Neural cell (in vitro differentiated cells): ENCODE measurements at regions not wholly inside any gene's neighbourhood (a gene's known extent, or its start where the extent isn't known, plus 50 kb on each side); places are given as distances from the start of the nearest gene placed in this dataset.

ENCODE experiments used
- H2AFZ ChIP-seq: fragments of 200-600, 300-800 bp; sonication (generic), shearing (Covaris generic); 2 replicates; pipeline ENCODE4 v1.6.0; 2014; ENCODE audit warnings: low read depth, mild to moderate bottlenecking, antibody characterized with exemption, low read length, moderate library complexity
- H3F3A ChIP-seq: fragments of 200-600 bp; shearing (Covaris generic); 2 replicates; pipeline ENCODE4 v1.6.1; 2016; ENCODE audit warnings: mild to moderate bottlenecking, moderate library complexity, mixed read lengths, antibody characterized with exemption, low read length; ENCODE audit not compliant: insufficient read depth, poor library complexity, severe bottlenecking
- H3K27ac ChIP-seq: fragments of 200-600, 300-800 bp; sonication (generic), shearing (Covaris generic); 2 replicates; pipeline ENCODE4 v1.5.1; 2014; ENCODE audit warnings: mild to moderate bottlenecking, low read length, moderate library complexity
- H3K27me3 ChIP-seq: fragments of 300-800, 200-600 bp; sonication (generic), shearing (Covaris generic); 2 replicates; pipeline ENCODE4 v1.6.0; 2014; ENCODE audit warnings: mild to moderate bottlenecking, low read depth, low read length, moderate library complexity; ENCODE audit not compliant: insufficient read depth
- H3K36me3 ChIP-seq: fragments of 300-800, 200-600 bp; sonication (generic), shearing (Covaris generic); 2 replicates; pipeline ENCODE4 v1.5.1; 2014; ENCODE audit warnings: mild to moderate bottlenecking, antibody characterized with exemption, low read length, moderate library complexity; ENCODE audit not compliant: insufficient read depth
- H3K4me2 ChIP-seq: fragments of 300-800, 200-600 bp; sonication (generic), shearing (Covaris generic); 2 replicates; pipeline ENCODE4 v1.6.0; 2014; ENCODE audit warnings: mild to moderate bottlenecking, low read length
- H3K4me3 ChIP-seq: fragments of 300-800, 200-600 bp; sonication (generic), shearing (Covaris generic); 2 replicates; pipeline ENCODE4 v1.5.1; 2014; ENCODE audit warnings: mild to moderate bottlenecking, low read length, moderate library complexity
- H3K79me2 ChIP-seq: fragments of 200-600 bp; shearing (Covaris generic); replicated peaks from 2 replicates; pipeline ENCODE4 v1.6.0; 2014; ENCODE audit warnings: mild to moderate bottlenecking, low read length, moderate library complexity; ENCODE audit not compliant: insufficient read depth
- H3K9ac ChIP-seq: fragments of 300-800, 200-600 bp; sonication (generic), shearing (Covaris generic); 2 replicates; pipeline ENCODE4 v1.6.1; 2016; ENCODE audit warnings: mild to moderate bottlenecking, low read length, mixed read lengths
- H3K9me2 ChIP-seq: fragments of 200-600 bp; shearing (Covaris generic); 2 replicates; pipeline ENCODE4 v1.6.1; 2016; ENCODE audit warnings: mild to moderate bottlenecking, low read length, mixed read lengths; ENCODE audit not compliant: insufficient read depth
- H3K9me3 ChIP-seq: fragments of 200-600, 300-800 bp; sonication (generic), shearing (Covaris generic); 2 replicates; pipeline ENCODE4 v1.6.1; 2016; ENCODE audit warnings: mild to moderate bottlenecking, mixed run types, low read length, moderate library complexity, mixed read lengths
- H4K20me1 ChIP-seq: fragments of 200-600 bp; shearing (Covaris generic); 2 replicates; pipeline ENCODE4 v1.6.1; 2016; ENCODE audit warnings: mild to moderate bottlenecking, mixed run types; ENCODE audit not compliant: insufficient read depth
- CTCF ChIP-seq: fragments of 450-650 bp; IDR thresholded peaks from 2 replicates; pipeline ENCODE4 v1.5.1; 2014; ENCODE audit warnings: antibody characterized with exemption, mild to moderate bottlenecking, moderate library complexity; ENCODE audit not compliant: poor library complexity, severe bottlenecking
- EP300 ChIP-seq: fragments of 450-650 bp; conservative IDR thresholded peaks from 2 replicates; pipeline ENCODE4 v1.6.1; 2014; ENCODE audit warnings: antibody characterized with exemption, mild to moderate bottlenecking, moderate library complexity; ENCODE audit not compliant: poor library complexity, severe bottlenecking
- EZH2 ChIP-seq: fragments of 200-600, 300-800 bp; shearing (Covaris generic), sonication (generic); IDR thresholded peaks from 2 replicates; pipeline ENCODE4 v1.6.1; 2014; ENCODE audit warnings: antibody characterized with exemption, low read length, borderline replicate concordance, mild to moderate bottlenecking; ENCODE audit not compliant: insufficient read depth, poor library complexity, severe bottlenecking
- MXI1 ChIP-seq: fragments of 450-650 bp; conservative IDR thresholded peaks from 2 replicates; pipeline ENCODE4 v1.6.1; 2014; ENCODE audit warnings: antibody characterized with exemption, mild to moderate bottlenecking; ENCODE audit not compliant: poor library complexity, severe bottlenecking
- POLR2AphosphoS5 ChIP-seq: IDR thresholded peaks from 2 replicates; pipeline ENCODE4 v1.6.1; 2012
- RAD21 ChIP-seq: fragments of 450-650 bp; conservative IDR thresholded peaks from 2 replicates; pipeline ENCODE4 v1.6.1; 2014; ENCODE audit warnings: antibody characterized with exemption, mild to moderate bottlenecking, moderate library complexity
- REST ChIP-seq: IDR thresholded peaks from 2 replicates; pipeline ENCODE4 v1.6.1; 2012; ENCODE audit warnings: borderline replicate concordance
- SMC3 ChIP-seq: fragments of 450-650 bp; conservative IDR thresholded peaks from 2 replicates; pipeline ENCODE4 v1.6.1; 2014; ENCODE audit warnings: antibody characterized with exemption, mild to moderate bottlenecking, moderate library complexity; ENCODE audit not compliant: poor library complexity
- TAF1 ChIP-seq: IDR thresholded peaks from 2 replicates; pipeline ENCODE4 v1.6.1; 2012; ENCODE audit warnings: low read depth

- no peaks in the 10 kb centered on the region for H3K36me3 ChIP-seq
- no peak overlapping the region for H3K4me2 ChIP-seq
- H2AFZ ChIP-seq: no peak overlapping the region
These were observed 272.1 kb upstream of the SGK1 start for GRCh38 chr6:134590004-134590403.

GRCh38 chr6:134589512-134589911 is 271.6 kb upstream of the SGK1 start:
- no peaks in the 10 kb centered on the region for H3K79me2 ChIP-seq
- H3K9ac ChIP-seq: no peak overlapping the region
- no peak overlapping the region for H3K27ac ChIP-seq
- no peaks in the 10 kb centered on the region for H3K9me3 ChIP-seq
- no peaks in the 10 kb centered on the region for H3K27me3 ChIP-seq
- no peaks in the 10 kb centered on the region for H4K20me1 ChIP-seq
- no peaks in the 10 kb centered on the region for H3K9me2 ChIP-seq
- H3F3A ChIP-seq: no peaks in the 10 kb centered on the region
- no peak overlapping the region for H3K4me2 ChIP-seq
- no peaks in the 10 kb centered on the region for H3K36me3 ChIP-seq
- no peak overlapping the region for H3K4me3 ChIP-seq
- no peak overlapping the region for H2AFZ ChIP-seq
- TF ChIP-seq MXI1 (no peak), EP300 (no peak), TAF1 (no peak), EZH2 (no peak), CTCF (no peak), POLR2AphosphoS5 (no peak), SMC3 (no peak)

More at GRCh38 chr6:134590004-134590403, 272.1 kb upstream of the SGK1 start:
- no peaks in the 10 kb centered on the region for H3K9me3 ChIP-seq
- H3K9me2 ChIP-seq: no peaks in the 10 kb centered on the region
- TF ChIP-seq TAF1: no peak
- no peak for TF ChIP-seq MXI1
- TF ChIP-seq EP300: no peak
- TF ChIP-seq REST: no peak
- no peak for TF ChIP-seq SMC3
- TF ChIP-seq EZH2: no peak
- TF ChIP-seq POLR2AphosphoS5: no peak
- TF ChIP-seq CTCF: no peak
- TF ChIP-seq RAD21: no peak
- no peaks in the 10 kb centered on the region for H3F3A ChIP-seq
- no peaks in the 10 kb centered on the region for H4K20me1 ChIP-seq
- H3K9ac ChIP-seq: no peak overlapping the region
- H3K27me3 ChIP-seq: no peaks in the 10 kb centered on the region
- H3K27ac ChIP-seq: no peak overlapping the region
- no peaks in the 10 kb centered on the region for H3K79me2 ChIP-seq
- H3K4me3 ChIP-seq: no peak overlapping the region
